Peyer's patch (tissue), 4 donors: ENCODE measurements at regions not wholly inside any gene's neighbourhood (a gene's known extent, or its start where the extent isn't known, plus 50 kb on each side); places are given as distances from the start of the nearest gene placed in this dataset.
"Not testable (repeated sequence)": the region's sequence is repeated elsewhere in the genome, so short reads cannot be mapped to it uniquely, and the experiment has no call there.

Experiments
- DNase-seq, 3 donors: peaks; one replicate each; pipeline ENCODE4 v3.0.0-alpha.2; 2017 to 2019
- H3K27ac ChIP-seq, 4 donors: fragments of 200-600 bp; sonication (generic); one replicate each; pipeline ENCODE4 v1.5.1; 2016 to 2019
- H3K27me3 ChIP-seq, 2 donors: fragments of 200-600 bp; sonication (generic); one replicate each; pipeline ENCODE4 v1.5.1; 2019
- H3K36me3 ChIP-seq, 3 donors: fragments of 200-600 bp; sonication (generic); one replicate each; pipeline ENCODE4 v1.5.1; 2016 to 2019
- H3K4me1 ChIP-seq, 4 donors: fragments of 200-600 bp; sonication (generic); one replicate each; pipeline ENCODE4 v1.5.1; 2016 to 2019
- H3K4me3 ChIP-seq, 4 donors: fragments of 200-600 bp; sonication (generic); 1 replicate in 3 of 4; 2 replicates in 1 of 4; pipeline ENCODE4 v1.5.1; 2016 to 2019; ENCODE audit warnings: mild to moderate bottlenecking in 1 of 4
- H3K9me3 ChIP-seq, 4 donors: fragments of 200-600 bp; sonication (generic); one replicate each; pipeline ENCODE4 v1.5.1; 2016 to 2019; ENCODE audit warnings: mild to moderate bottlenecking in 1 of 4
- CTCF ChIP-seq, 6 experiments: fragments of 450-650 bp in 4 of 6; fragments of 200-600 bp in 2 of 6; sonication (generic) in 1 of 6; IDR thresholded peaks; one replicate each; pipeline ENCODE4 v1.5.1; 2017 to 2019; ENCODE audit warnings: antibody characterized with exemption in 6 of 6, mild to moderate bottlenecking in 3 of 6, moderate library complexity in 1 of 6
- POLR2A ChIP-seq, 2 donors: fragments of 450-650 bp; IDR thresholded peaks; one replicate each; pipeline ENCODE4 v1.5.1; 2017; ENCODE audit warnings: antibody characterized with exemption in 2 of 2, mild to moderate bottlenecking in 2 of 2, moderate library complexity in 2 of 2

GRCh38 chr9:86573886-86574285 lies 219.7 kb upstream of the TUT7 start:
- TF ChIP-seq CTCF (IDR thresholded peaks at IDR 0.05) (no peak), POLR2A (IDR thresholded peaks at IDR 0.05) (no peak)
- no peaks in the 10 kb centered on the region for H3K27me3 ChIP-seq

GRCh38 chr9:86572904-86573303 lies 218.7 kb upstream of the TUT7 start:
- Histone ChIP-seq H3K36me3 (no peaks in the 10 kb centered on the region), H3K27ac (no peak overlapping the region), H3K4me3 (no peak overlapping the region), H3K4me1 (no peaks in the 10 kb centered on the region), H3K27me3 (no peaks in the 10 kb centered on the region), H3K9me3 (no peaks in the 10 kb centered on the region)
- no peak for DNase-seq
- no peak for TF ChIP-seq CTCF (IDR thresholded peaks at IDR 0.05)
- TF ChIP-seq POLR2A (IDR thresholded peaks at IDR 0.05) = no peak

More at GRCh38 chr9:86573886-86574285, 219.7 kb upstream of the TUT7 start:
- Histone ChIP-seq H3K4me1 (no peaks in the 10 kb centered on the region), H3K36me3 (no peaks in the 10 kb centered on the region), H3K27ac (no peak overlapping the region), H3K9me3 (no peaks in the 10 kb centered on the region), H3K4me3 (no peak overlapping the region)
- DNase-seq = no peak

GRCh38 chr9:86565603-86566002 lies 211.4 kb upstream of the TUT7 start:
- H3K9me3 ChIP-seq, H3K4me3 ChIP-seq, DNase-seq, H3K27me3 ChIP-seq, H3K36me3 ChIP-seq, H3K27ac ChIP-seq, H3K4me1 ChIP-seq: not testable (repeated sequence)

- H3K9me3 ChIP-seq = no peaks in the 10 kb centered on the region
- no peak overlapping the region for H3K4me3 ChIP-seq
- no peaks in the 10 kb centered on the region for H3K36me3 ChIP-seq
- H3K27ac ChIP-seq = no peak overlapping the region
- no peak for DNase-seq
- no peaks in the 10 kb centered on the region for H3K4me1 ChIP-seq
- no peaks in the 10 kb centered on the region for H3K27me3 ChIP-seq
- TF ChIP-seq POLR2A (IDR thresholded peaks at IDR 0.05) = no peak
- no peak for TF ChIP-seq CTCF (IDR thresholded peaks at IDR 0.05)
Observed at GRCh38 chr9:86563936-86564335, 209.7 kb upstream of the TUT7 start.

GRCh38 chr9:86563350-86563749 lies 209.1 kb upstream of the TUT7 start:
- no peak overlapping the region for H3K4me3 ChIP-seq
- H3K27me3 ChIP-seq = no peaks in the 10 kb centered on the region
- TF ChIP-seq POLR2A (IDR thresholded peaks at IDR 0.05) = no peak
- no peak for TF ChIP-seq CTCF (IDR thresholded peaks at IDR 0.05)
- no peaks in the 10 kb centered on the region for H3K9me3 ChIP-seq
- DNase-seq = no peak
- H3K27ac ChIP-seq = no peak overlapping the region
- no peaks in the 10 kb centered on the region for H3K36me3 ChIP-seq
- H3K4me1 ChIP-seq = no peaks in the 10 kb centered on the region

- H3K36me3 ChIP-seq = no peaks in the 10 kb centered on the region
- TF ChIP-seq CTCF (IDR thresholded peaks at IDR 0.05) (no peak), POLR2A (IDR thresholded peaks at IDR 0.05) (no peak)
- DNase-seq = no peak
- no peaks in the 10 kb centered on the region for H3K27me3 ChIP-seq
- H3K4me3 ChIP-seq = no peak overlapping the region
- H3K27ac ChIP-seq = no peak overlapping the region
- no peaks in the 10 kb centered on the region for H3K9me3 ChIP-seq
- no peaks in the 10 kb centered on the region for H3K4me1 ChIP-seq
Observed at GRCh38 chr9:86562691-86563090, 208.5 kb upstream of the TUT7 start.
